Left ventricle myocardium inferior (tissue), 1 donor: ENCODE measurements at regions not wholly inside any gene's neighbourhood (a gene's known extent, or its start where the extent isn't known, plus 50 kb on each side); places are given as distances from the start of the nearest gene placed in this dataset.

Source experiments
- DNase-seq: peaks from one replicate; pipeline ENCODE4 v3.0.0-alpha.2; 2020
- H3K27ac ChIP-seq: fragments of 200-600 bp; replicated peaks from 2 replicates; pipeline ENCODE4 v1.8.0; 2021
- H3K27me3 ChIP-seq: fragments of 200-600 bp; 2 replicates; pipeline ENCODE4 v1.8.0; 2021; ENCODE audit warnings: low read depth
- H3K36me3 ChIP-seq: fragments of 200-600 bp; 2 replicates; pipeline ENCODE4 v1.8.0; 2021
- H3K4me1 ChIP-seq: fragments of 200-600 bp; 2 replicates; pipeline ENCODE4 v1.8.0; 2021
- H3K4me3 ChIP-seq: fragments of 200-600 bp; 2 replicates; pipeline ENCODE4 v1.8.0; 2021; ENCODE audit warnings: mild to moderate bottlenecking, moderate library complexity
- H3K9me3 ChIP-seq: fragments of 200-600 bp; replicated peaks from 2 replicates; pipeline ENCODE4 v1.8.0; 2021
- intact Hi-C: fragments of 100-400 bp; cut with micrococcal nuclease; formaldehyde crosslinking; loops from one replicate; pipeline ENCODE4 v1.11.0; 2022
- TF ChIP-seq, protein P1 (sequence below): fragments of 200-600 bp; IDR thresholded peaks from 2 replicates; pipeline ENCODE4 v1.8.0; 2021; ENCODE audit warnings: antibody characterized with exemption, mild to moderate bottlenecking, borderline replicate concordance
- donor health status: DM: no; HTN: yes; CAD: no; lungs with severe emphysema.

DNA sequence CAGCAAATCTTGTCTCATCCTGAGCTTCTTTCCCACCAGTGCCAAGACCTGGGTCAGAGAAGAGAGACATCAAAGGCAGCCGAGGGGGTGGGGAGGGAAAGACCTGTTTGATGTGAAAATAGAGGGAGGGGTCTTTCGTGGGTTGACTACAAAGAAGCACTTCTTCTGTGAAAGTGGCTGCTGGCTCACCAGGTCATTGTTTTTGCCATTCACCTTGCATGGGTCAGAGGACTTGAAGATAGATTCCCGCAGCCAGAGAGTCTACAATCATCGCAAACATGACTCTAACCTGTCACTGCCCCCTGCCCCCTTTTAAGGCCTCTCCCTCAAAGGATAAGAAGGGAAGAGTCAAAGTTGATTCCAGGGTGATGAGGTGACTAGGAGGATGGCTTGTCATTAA, 166.1 kb upstream of the BMPER start:
- intact Hi-C loops = no loop called here
- DNase-seq = no peak
- H3K9me3 ChIP-seq = no peaks in the 10 kb centered on the region
- no peak overlapping the region for H3K4me3 ChIP-seq
- peaks cover 10% of the 10 kb centered on the region for H3K4me1 ChIP-seq
- H3K36me3 ChIP-seq = no peaks in the 10 kb centered on the region
- TF ChIP-seq, protein P1, sequence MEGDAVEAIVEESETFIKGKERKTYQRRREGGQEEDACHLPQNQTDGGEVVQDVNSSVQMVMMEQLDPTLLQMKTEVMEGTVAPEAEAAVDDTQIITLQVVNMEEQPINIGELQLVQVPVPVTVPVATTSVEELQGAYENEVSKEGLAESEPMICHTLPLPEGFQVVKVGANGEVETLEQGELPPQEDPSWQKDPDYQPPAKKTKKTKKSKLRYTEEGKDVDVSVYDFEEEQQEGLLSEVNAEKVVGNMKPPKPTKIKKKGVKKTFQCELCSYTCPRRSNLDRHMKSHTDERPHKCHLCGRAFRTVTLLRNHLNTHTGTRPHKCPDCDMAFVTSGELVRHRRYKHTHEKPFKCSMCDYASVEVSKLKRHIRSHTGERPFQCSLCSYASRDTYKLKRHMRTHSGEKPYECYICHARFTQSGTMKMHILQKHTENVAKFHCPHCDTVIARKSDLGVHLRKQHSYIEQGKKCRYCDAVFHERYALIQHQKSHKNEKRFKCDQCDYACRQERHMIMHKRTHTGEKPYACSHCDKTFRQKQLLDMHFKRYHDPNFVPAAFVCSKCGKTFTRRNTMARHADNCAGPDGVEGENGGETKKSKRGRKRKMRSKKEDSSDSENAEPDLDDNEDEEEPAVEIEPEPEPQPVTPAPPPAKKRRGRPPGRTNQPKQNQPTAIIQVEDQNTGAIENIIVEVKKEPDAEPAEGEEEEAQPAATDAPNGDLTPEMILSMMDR = no peak
- no peak overlapping the region for H3K27ac ChIP-seq
- H3K27me3 ChIP-seq = no peaks in the 10 kb centered on the region

DNA sequence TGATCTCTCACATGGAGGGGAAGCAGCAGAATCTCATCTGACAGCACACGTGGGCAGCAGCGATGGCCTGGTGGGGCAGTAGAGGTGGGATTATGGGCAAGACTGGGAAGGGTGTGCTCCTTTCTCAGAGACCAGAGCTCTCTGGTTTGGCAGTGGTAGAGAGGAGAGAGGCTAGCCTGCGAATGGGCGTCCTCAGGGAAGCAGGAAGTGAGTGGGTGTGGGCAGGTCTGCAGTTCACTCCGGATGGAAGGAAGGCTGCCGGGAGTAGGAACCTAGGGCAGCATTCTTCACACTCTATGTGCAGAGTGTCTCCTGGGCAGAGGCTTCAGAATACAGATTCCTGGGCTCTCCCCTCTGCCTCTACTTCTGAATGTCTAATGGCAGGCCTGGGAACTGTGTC, 162.8 kb upstream of the BMPER start:
- TF ChIP-seq, protein P1 = no peak
- Histone ChIP-seq H3K4me3 (no peak overlapping the region), H3K9me3 (no peaks in the 10 kb centered on the region), H3K4me1 (peaks cover 5% of the 10 kb centered on the region), H3K36me3 (no peaks in the 10 kb centered on the region), H3K27me3 (no peaks in the 10 kb centered on the region), H3K27ac (no peak overlapping the region)
- intact Hi-C loops = no loop called here
- no peak for DNase-seq

- no peaks in the 10 kb centered on the region for H3K27me3 ChIP-seq
- H3K9me3 ChIP-seq = no peaks in the 10 kb centered on the region
- no peaks in the 10 kb centered on the region for H3K36me3 ChIP-seq
- H3K4me3 ChIP-seq = no peak overlapping the region
- no peak overlapping the region for H3K27ac ChIP-seq
- TF ChIP-seq, protein P1 = no peak
- no peak for DNase-seq
- intact Hi-C loops = no loop called here
- peaks cover 5% of the 10 kb centered on the region for H3K4me1 ChIP-seq
Observed at GRCh38 chr7:33742999-33743587, 162.2 kb upstream of the BMPER start.

- Histone ChIP-seq H3K4me1 (peaks cover 7% of the 10 kb centered on the region), H3K4me3 (no peak overlapping the region), H3K9me3 (no peaks in the 10 kb centered on the region), H3K36me3 (no peaks in the 10 kb centered on the region), H3K27ac (no peak overlapping the region), H3K27me3 (no peaks in the 10 kb centered on the region)
- no peak for DNase-seq
- intact Hi-C loops = no loop called here
- TF ChIP-seq, protein P1 = no peak
Observed at GRCh38 chr7:33743594-33743993, 161.7 kb upstream of the BMPER start.

- no peaks in the 10 kb centered on the region for H3K9me3 ChIP-seq
- no peak overlapping the region for H3K27ac ChIP-seq
- intact Hi-C loops = no loop called here
- TF ChIP-seq, protein P1 = peak; percentile 56
- no peaks in the 10 kb centered on the region for H3K27me3 ChIP-seq
- H3K4me1 ChIP-seq = peaks cover 10% of the 10 kb centered on the region
- no peak overlapping the region for H3K4me3 ChIP-seq
- H3K36me3 ChIP-seq = no peaks in the 10 kb centered on the region
- no peak for DNase-seq
Observed at GRCh38 chr7:33744293-33745075, 160.9 kb upstream of the BMPER start.
